ENCODE measurements at regions not wholly inside any gene's neighbourhood (a gene's known extent, or its start where the extent isn't known, plus 50 kb on each side); places are given as distances from the start of the nearest gene placed in this dataset.

- ATAC-seq (no peak), DNase-seq (ENCODE audit: low read depth, low spot score) (no peak)
- POLR2A ChIA-PET: no interaction called here
- no peak overlapping the region for H3K9ac ChIP-seq (ENCODE audit: low read length)
- no peak overlapping the region for H2AFZ ChIP-seq (ENCODE audit: low read depth, low read length, poor library complexity, severe bottlenecking)
- CTCF ChIA-PET: no interaction called here
- BruUV-seq (replicated peaks): no TSS peak
- H3K79me2 ChIP-seq (ENCODE audit: insufficient read depth, low read length): no peaks in the 10 kb centered on the region
- intact Hi-C loops (cut with micrococcal nuclease): no loop called here
- RAD21 ChIA-PET (ENCODE audit: low non-redundant PET in 1 of 2, low total read pairs in 2 of 2, uncharacterized antibody in 2 of 2, unreplicated experiment in 2 of 2): no interaction called here
- TF ChIP-seq RAD21 (IDR thresholded peaks at IDR 0.05; ENCODE audit: low read depth) (no peak), CTCF (IDR thresholded peaks at IDR 0.05 in 2 of 3, conservative IDR thresholded peaks at IDR 0.05 in 1 of 3; ENCODE audit: borderline replicate concordance in 1 of 3, insufficient read depth in 1 of 3, low read depth in 2 of 3, low read length in 2 of 3) (no peak), JUND (IDR thresholded peaks at IDR 0.05) (no peak), POLR2A (IDR thresholded peaks at IDR 0.05; ENCODE audit: borderline replicate concordance, extremely low read depth, insufficient read depth, insufficient read length) (no peak), CBX3 (IDR thresholded peaks at IDR 0.05; ENCODE audit: low read depth) (no peak)
- H3K9me3 ChIP-seq (ENCODE audit: control insufficient read depth in 1 of 2, insufficient read depth in 1 of 2, low read depth in 1 of 2, low read length in 2 of 2): no peaks in the 10 kb centered on the region
- no peak overlapping the region for H3K27ac ChIP-seq (ENCODE audit: low read depth, low read length)
- H3K4me3 ChIP-seq (replicated peaks in 1 of 2; ENCODE audit: low read depth in 1 of 2, low read length in 2 of 2): no peak overlapping the region
- no peaks in the 10 kb centered on the region for H3K9me2 ChIP-seq (ENCODE audit: insufficient read depth)
- H3K4me2 ChIP-seq (ENCODE audit: low read length): no peak overlapping the region
- H3K27me3 ChIP-seq (ENCODE audit: insufficient read depth, low read length): no peaks in the 10 kb centered on the region
- no peaks in the 10 kb centered on the region for H3K36me3 ChIP-seq (ENCODE audit: control insufficient read depth in 1 of 2, insufficient read depth in 2 of 2, low read length in 2 of 2)
- H3K4me1 ChIP-seq (ENCODE audit: control insufficient read depth in 1 of 2, insufficient read depth in 2 of 2, low read length in 2 of 2): no peaks in the 10 kb centered on the region
- no peaks in the 10 kb centered on the region for H4K20me1 ChIP-seq (ENCODE audit: insufficient read depth)
Measured at GRCh38 chr9:28121366-28121765, 548.1 kb upstream of the C9orf72 start.

GRCh38 chr9:28124917-28125316 lies 551.6 kb upstream of the C9orf72 start:
- POLR2A ChIA-PET: no interaction called here
- Histone ChIP-seq H3K36me3 (ENCODE audit: control insufficient read depth in 1 of 2, insufficient read depth in 2 of 2, low read length in 2 of 2) (no peaks in the 10 kb centered on the region), H3K4me1 (ENCODE audit: control insufficient read depth in 1 of 2, insufficient read depth in 2 of 2, low read length in 2 of 2) (no peaks in the 10 kb centered on the region), H3K27me3 (ENCODE audit: insufficient read depth, low read length) (no peaks in the 10 kb centered on the region), H3K9ac (ENCODE audit: low read length) (no peak overlapping the region), H3K27ac (ENCODE audit: low read depth, low read length) (no peak overlapping the region), H3K9me2 (ENCODE audit: insufficient read depth) (no peaks in the 10 kb centered on the region), H4K20me1 (ENCODE audit: insufficient read depth) (no peaks in the 10 kb centered on the region), H3K4me2 (ENCODE audit: low read length) (no peak overlapping the region), H3K79me2 (ENCODE audit: insufficient read depth, low read length) (no peaks in the 10 kb centered on the region), H2AFZ (ENCODE audit: low read depth, low read length, poor library complexity, severe bottlenecking) (no peak overlapping the region), H3K4me3 (replicated peaks in 1 of 2; ENCODE audit: low read depth in 1 of 2, low read length in 2 of 2) (no peak overlapping the region), H3K9me3 (ENCODE audit: control insufficient read depth in 1 of 2, insufficient read depth in 1 of 2, low read depth in 1 of 2, low read length in 2 of 2) (no peaks in the 10 kb centered on the region)
- CTCF ChIA-PET: no interaction called here
- no peak for ATAC-seq
- TF ChIP-seq ZNF274 (IDR thresholded peaks at IDR 0.05; ENCODE audit: low read depth, low read length) (no peak), POLR2A (IDR thresholded peaks at IDR 0.05; ENCODE audit: borderline replicate concordance, extremely low read depth, insufficient read depth, insufficient read length) (no peak), RAD21 (IDR thresholded peaks at IDR 0.05; ENCODE audit: low read depth) (no peak), TCF7L2 (IDR thresholded peaks at IDR 0.05; ENCODE audit: borderline replicate concordance, extremely low read depth, insufficient read depth, insufficient read length) (no peak)
- intact Hi-C loops (cut with micrococcal nuclease): no loop called here
- RAD21 ChIA-PET (ENCODE audit: low non-redundant PET in 1 of 2, low total read pairs in 2 of 2, uncharacterized antibody in 2 of 2, unreplicated experiment in 2 of 2): no interaction called here
- no TSS peak for BruUV-seq (replicated peaks)
- no peak for DNase-seq (ENCODE audit: low read depth, low spot score)
